Hepatocyte (in vitro differentiated cells): ENCODE measurements at regions not wholly inside any gene's neighbourhood (a gene's known extent, or its start where the extent isn't known, plus 50 kb on each side); places are given as distances from the start of the nearest gene placed in this dataset.

Source experiments
- CTCF ChIP-seq: fragments of 200-600 bp; sonication (generic); IDR thresholded peaks from 2 replicates; pipeline ENCODE4 v1.5.1; 2016; ENCODE audit warnings: antibody characterized with exemption, mild to moderate bottlenecking; ENCODE audit not compliant: poor library complexity
- EZH2 ChIP-seq: fragments of 200-600 bp; sonication (generic); IDR thresholded peaks from 2 replicates; pipeline ENCODE4 v1.6.1; 2016; ENCODE audit warnings: antibody characterized with exemption, mild to moderate bottlenecking, borderline replicate concordance
- EZH2phosphoT487 ChIP-seq: fragments of 200-600 bp; sonication (generic); IDR thresholded peaks from one replicate; pipeline ENCODE4 v1.6.1; 2018; ENCODE audit warnings: antibody characterized with exemption, mild to moderate bottlenecking, low read depth, moderate library complexity; ENCODE audit not compliant: unreplicated experiment, severe bottlenecking

GRCh38 chr7:138223402-138223879 is 147.2 kb downstream of the AKR1D1 start:
- TF ChIP-seq CTCF (no peak), EZH2 (no peak), EZH2phosphoT487 (no peak)
